ENCODE measurements at regions not wholly inside any gene's neighbourhood (a gene's known extent, or its start where the extent isn't known, plus 50 kb on each side); places are given as distances from the start of the nearest gene placed in this dataset.

DNA sequence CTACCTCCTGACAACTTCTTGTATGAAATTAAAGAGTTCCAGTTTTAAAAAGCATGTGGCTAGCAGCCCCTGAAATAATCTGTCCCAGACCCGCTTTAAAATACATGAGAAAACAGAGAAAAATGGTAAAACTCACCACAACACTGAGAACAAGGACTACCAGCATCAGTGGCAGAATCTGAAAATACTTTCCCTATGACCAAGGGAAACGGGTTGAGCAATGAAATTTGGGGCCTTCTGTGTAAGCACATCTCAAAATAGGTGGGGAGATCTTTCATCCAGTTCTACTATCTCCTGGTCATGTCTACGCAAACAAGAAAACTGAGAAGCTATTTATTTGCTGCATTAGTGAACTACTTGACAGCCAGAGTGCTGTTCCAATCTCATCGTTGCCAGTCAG lies 172.3 kb downstream of the LNPK start:
- H3K27ac Mint-ChIP-seq, result no peak overlapping the region
- no peaks in the 10 kb centered on the region for H3K27me3 Mint-ChIP-seq (ENCODE audit: low read depth)
- TF ChIP-seq, protein P1, sequence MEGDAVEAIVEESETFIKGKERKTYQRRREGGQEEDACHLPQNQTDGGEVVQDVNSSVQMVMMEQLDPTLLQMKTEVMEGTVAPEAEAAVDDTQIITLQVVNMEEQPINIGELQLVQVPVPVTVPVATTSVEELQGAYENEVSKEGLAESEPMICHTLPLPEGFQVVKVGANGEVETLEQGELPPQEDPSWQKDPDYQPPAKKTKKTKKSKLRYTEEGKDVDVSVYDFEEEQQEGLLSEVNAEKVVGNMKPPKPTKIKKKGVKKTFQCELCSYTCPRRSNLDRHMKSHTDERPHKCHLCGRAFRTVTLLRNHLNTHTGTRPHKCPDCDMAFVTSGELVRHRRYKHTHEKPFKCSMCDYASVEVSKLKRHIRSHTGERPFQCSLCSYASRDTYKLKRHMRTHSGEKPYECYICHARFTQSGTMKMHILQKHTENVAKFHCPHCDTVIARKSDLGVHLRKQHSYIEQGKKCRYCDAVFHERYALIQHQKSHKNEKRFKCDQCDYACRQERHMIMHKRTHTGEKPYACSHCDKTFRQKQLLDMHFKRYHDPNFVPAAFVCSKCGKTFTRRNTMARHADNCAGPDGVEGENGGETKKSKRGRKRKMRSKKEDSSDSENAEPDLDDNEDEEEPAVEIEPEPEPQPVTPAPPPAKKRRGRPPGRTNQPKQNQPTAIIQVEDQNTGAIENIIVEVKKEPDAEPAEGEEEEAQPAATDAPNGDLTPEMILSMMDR (IDR thresholded peaks at IDR 0.05; ENCODE audit: unreplicated experiment in 3 of 3), result no peak
- H3K4me3 Mint-ChIP-seq, result no peak overlapping the region
- peaks cover 3% of the 10 kb centered on the region for H3K4me1 Mint-ChIP-seq
- H3K9me3 Mint-ChIP-seq, result peaks cover 4% of the 10 kb centered on the region
- no peaks in the 10 kb centered on the region for H3K36me3 Mint-ChIP-seq (ENCODE audit: low read depth)

DNA sequence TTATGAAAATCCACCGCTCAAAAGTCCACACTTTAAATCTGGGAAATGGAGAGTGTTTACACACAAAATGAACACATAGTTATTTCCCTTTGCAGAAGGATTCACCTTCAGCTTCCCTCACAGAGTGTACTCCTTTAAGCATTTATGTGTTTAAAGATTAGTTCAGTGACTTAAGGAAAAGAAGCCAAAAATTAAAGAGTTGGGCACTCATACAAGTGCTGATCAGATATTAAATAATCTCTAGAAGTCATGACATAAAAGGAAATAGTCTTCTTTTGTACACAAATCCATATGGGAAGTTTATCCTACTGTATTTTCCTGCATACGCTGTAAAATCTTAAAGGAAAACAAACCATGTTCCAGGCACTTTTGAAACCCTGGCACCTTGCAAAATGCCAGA lies 174.2 kb downstream of the LNPK start:
- peaks cover 6% of the 10 kb centered on the region for H3K9me3 Mint-ChIP-seq
- TF ChIP-seq, protein P1 (IDR thresholded peaks at IDR 0.05; ENCODE audit: unreplicated experiment in 3 of 3), result no peak
- H3K4me1 Mint-ChIP-seq, result no peaks in the 10 kb centered on the region
- no peaks in the 10 kb centered on the region for H3K36me3 Mint-ChIP-seq (ENCODE audit: low read depth)
- peaks cover 3% of the 10 kb centered on the region for H3K27me3 Mint-ChIP-seq (ENCODE audit: low read depth)
- H3K4me3 Mint-ChIP-seq, result no peak overlapping the region
- no peak overlapping the region for H3K27ac Mint-ChIP-seq

DNA sequence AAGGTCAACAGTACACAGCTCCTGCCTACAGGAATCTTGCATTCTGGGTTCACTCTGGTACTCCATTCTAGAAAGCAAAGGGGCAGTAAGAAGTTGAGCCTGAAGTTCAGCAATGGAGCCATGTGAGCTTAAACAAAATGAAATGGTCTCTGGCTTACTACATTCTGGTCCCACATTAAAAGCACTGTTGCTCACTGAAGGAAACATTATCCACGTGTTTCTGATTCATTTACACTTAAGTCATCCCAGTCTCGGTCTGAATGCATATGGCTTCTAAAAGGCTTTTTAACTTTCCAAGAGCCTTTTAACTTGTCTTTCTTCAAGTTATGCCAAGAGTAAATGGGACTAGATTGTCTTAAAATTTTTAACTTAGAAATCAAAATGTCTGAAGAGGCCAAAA lies 177.8 kb downstream of the LNPK start:
- H3K4me1 Mint-ChIP-seq, result no peaks in the 10 kb centered on the region
- H3K9me3 Mint-ChIP-seq, result peaks cover 6% of the 10 kb centered on the region
- peaks cover 4% of the 10 kb centered on the region for H3K27me3 Mint-ChIP-seq (ENCODE audit: low read depth)
- TF ChIP-seq, protein P1 (IDR thresholded peaks at IDR 0.05; ENCODE audit: unreplicated experiment in 3 of 3), result no peak
- H3K27ac Mint-ChIP-seq, result no peak overlapping the region
- no peak overlapping the region for H3K4me3 Mint-ChIP-seq
- no peaks in the 10 kb centered on the region for H3K36me3 Mint-ChIP-seq (ENCODE audit: low read depth)

GRCh38 chr2:175823707-175824073 lies 178.4 kb downstream of the LNPK start:
- H3K4me3 Mint-ChIP-seq, result no peak overlapping the region
- no peaks in the 10 kb centered on the region for H3K4me1 Mint-ChIP-seq
- TF ChIP-seq, protein P1 (IDR thresholded peaks at IDR 0.05; ENCODE audit: unreplicated experiment in 3 of 3), result no peak
- peaks cover 7% of the 10 kb centered on the region for H3K9me3 Mint-ChIP-seq
- H3K36me3 Mint-ChIP-seq (ENCODE audit: low read depth), result no peaks in the 10 kb centered on the region
- no peak overlapping the region for H3K27ac Mint-ChIP-seq
- H3K27me3 Mint-ChIP-seq (ENCODE audit: low read depth), result peaks cover 4% of the 10 kb centered on the region

DNA sequence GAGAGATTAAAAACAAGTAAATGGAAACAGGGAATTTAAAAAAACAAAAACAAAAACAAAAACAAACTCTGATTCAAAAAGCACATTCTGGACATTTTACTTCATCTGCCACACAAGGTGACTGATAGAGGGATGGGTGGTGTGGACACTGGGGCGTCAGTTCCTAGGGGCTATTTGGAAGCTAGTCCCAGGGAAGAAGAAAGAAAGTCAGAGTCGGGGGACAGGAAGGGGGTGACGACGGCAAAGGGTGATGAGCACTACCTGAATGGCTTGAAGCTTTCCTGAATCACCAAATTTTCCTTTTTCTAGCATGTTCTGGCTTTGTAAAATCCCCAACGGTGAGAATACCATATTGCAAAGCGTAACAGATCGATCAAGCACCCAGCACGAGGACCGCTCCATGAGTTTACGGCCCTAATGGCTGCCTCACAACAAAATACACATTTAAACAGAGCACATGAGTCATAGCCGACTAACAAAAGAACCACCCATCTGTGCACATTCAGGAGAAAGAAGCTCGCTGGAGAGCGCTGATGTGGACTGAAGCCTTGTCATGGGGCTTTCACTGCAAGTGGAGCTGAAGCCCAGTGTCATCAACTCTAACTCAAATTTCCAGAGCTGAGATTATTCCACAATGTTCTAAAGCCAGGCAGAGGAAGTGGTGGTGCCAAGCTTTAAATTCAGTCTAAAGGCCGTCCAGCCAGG lies 178.9 kb downstream of the LNPK start:
- Mint-ChIP-seq H3K27me3 (ENCODE audit: low read depth) (peaks cover 4% of the 10 kb centered on the region), H3K4me3 (no peak overlapping the region), H3K4me1 (no peaks in the 10 kb centered on the region), H3K9me3 (peaks cover 7% of the 10 kb centered on the region), H3K36me3 (ENCODE audit: low read depth) (no peaks in the 10 kb centered on the region), H3K27ac (no peak overlapping the region)
- TF ChIP-seq, protein P1 (IDR thresholded peaks at IDR 0.05; ENCODE audit: unreplicated experiment in 3 of 3), result no peak

- H3K9me3 Mint-ChIP-seq, result peaks cover 17% of the 10 kb centered on the region
- TF ChIP-seq, protein P1 (IDR thresholded peaks at IDR 0.05; ENCODE audit: unreplicated experiment in 3 of 3), result no peak
Measured at GRCh38 chr2:175817221-175817620, 184.8 kb downstream of the LNPK start.

More at GRCh38 chr2:175817221-175817620, 184.8 kb downstream of the LNPK start:
- Mint-ChIP-seq H3K4me1 (no peaks in the 10 kb centered on the region), H3K27me3 (ENCODE audit: low read depth) (no peaks in the 10 kb centered on the region), H3K4me3 (no peak overlapping the region), H3K36me3 (ENCODE audit: low read depth) (peaks cover 3% of the 10 kb centered on the region), H3K27ac (no peak overlapping the region)

Data from nephron (organoid).